PC-9 (cell line): ENCODE measurements at regions not wholly inside any gene's neighbourhood (a gene's known extent, or its start where the extent isn't known, plus 50 kb on each side); places are given as distances from the start of the nearest gene placed in this dataset.

Source experiments
- BruUV-seq: library from RNA; stranded (reverse); fragments of 400-500 nt; replicated peaks from 2 replicates; lab custom pipeline; 2021; lab: Mats Ljungman, UMichigan
- CTCF ChIA-PET: fragments of 300-600 bp; sonication (Branson Sonifier 250); formaldehyde crosslinking; loops from one replicate; lab custom pipeline; 2022; ENCODE audit warnings: antibody characterized with exemption; lab: Charles Lee
- POLR2A ChIA-PET: fragments of 300-600 bp; sonication (Branson Sonifier 250); formaldehyde crosslinking; loops from one replicate; lab custom pipeline; 2022; ENCODE audit warnings: antibody characterized with exemption; ENCODE audit not compliant: unreplicated experiment; lab: Charles Lee
- DNase-seq, 2 experiments: peaks; one replicate each; pipeline versions ENCODE4 v3.0.0 to v3.0.0-alpha.2; 2015 to 2022; ENCODE audit warnings: mixed read lengths in 1 of 2
- H2AFZ ChIP-seq: fragments of 200-600 bp; sonication (generic); 2 replicates; pipeline ENCODE4 v1.8.1; 2017; ENCODE audit warnings: antibody characterized with exemption
- H3F3A ChIP-seq: fragments of 200-600 bp; sonication (generic); 2 replicates; pipeline ENCODE4 v1.8.1; 2017; ENCODE audit warnings: antibody characterized with exemption, mild to moderate bottlenecking, low read depth; ENCODE audit not compliant: insufficient read depth
- H3K27ac ChIP-seq: fragments of 200-600 bp; sonication (generic); 2 replicates; pipeline ENCODE4 v1.6.1; 2016; ENCODE audit warnings: mixed run types
- H3K27me3 ChIP-seq: fragments of 200-600 bp; sonication (generic); 2 replicates; pipeline ENCODE4 v1.6.1; 2016; ENCODE audit warnings: low read depth, mixed run types; ENCODE audit not compliant: insufficient read depth
- H3K36me3 ChIP-seq: fragments of 200-600 bp; sonication (generic); 2 replicates; pipeline ENCODE4 v1.6.1; 2016; ENCODE audit warnings: low read depth, mixed run types
- H3K4me1 ChIP-seq: fragments of 200-600 bp; sonication (generic); replicated peaks from 2 replicates; pipeline ENCODE4 v1.6.1; 2016; ENCODE audit warnings: mixed run types; ENCODE audit not compliant: insufficient read depth
- H3K4me2 ChIP-seq: fragments of 200-600 bp; sonication (generic); 2 replicates; pipeline ENCODE4 v1.6.1; 2017; ENCODE audit warnings: mixed run types
- H3K4me3 ChIP-seq: fragments of 200-600 bp; sonication (generic); 2 replicates; pipeline ENCODE4 v1.6.1; 2016; ENCODE audit warnings: mixed run types
- H3K79me2 ChIP-seq: fragments of 200-600 bp; sonication (generic); 2 replicates; pipeline ENCODE4 v1.6.1; 2017; ENCODE audit warnings: low read depth, mixed run types
- H3K9me2 ChIP-seq: fragments of 200-600 bp; sonication (generic); 2 replicates; pipeline ENCODE4 v1.8.1; 2017; ENCODE audit warnings: mild to moderate bottlenecking; ENCODE audit not compliant: insufficient read depth
- H3K9me3 ChIP-seq: fragments of 200-600 bp; sonication (generic); 2 replicates; pipeline ENCODE4 v1.8.1; 2016; ENCODE audit warnings: low read depth; ENCODE audit not compliant: insufficient read depth
- H4K20me1 ChIP-seq: fragments of 200-600 bp; sonication (generic); 2 replicates; pipeline ENCODE4 v1.8.1; 2017; ENCODE audit not compliant: insufficient read depth
- CTCF ChIP-seq: fragments of 200-600 bp; sonication (generic); conservative IDR thresholded peaks from 2 replicates; pipeline ENCODE4 v1.6.1; 2017; ENCODE audit warnings: mixed run types, antibody characterized with exemption, mild to moderate bottlenecking, moderate library complexity
- EZH2 ChIP-seq: fragments of 200-600 bp; sonication (generic); IDR thresholded peaks from 2 replicates; pipeline ENCODE4 v1.8.0; 2017; ENCODE audit warnings: antibody characterized with exemption, low read depth
- intact Hi-C: fragments of 100-400 bp; cut with micrococcal nuclease; formaldehyde crosslinking; loops from one replicate; pipeline ENCODE4 v1.10.0; 2022; ENCODE audit not compliant: unreplicated experiment

GRCh38 chr9:13479096-13479495 is 199.6 kb upstream of the MPDZ start:
- Histone ChIP-seq H4K20me1 (no peaks in the 10 kb centered on the region), H2AFZ (no peak overlapping the region), H3K27ac (no peak overlapping the region), H3K4me3 (no peak overlapping the region), H3K79me2 (no peaks in the 10 kb centered on the region), H3K9me2 (no peaks in the 10 kb centered on the region), H3K36me3 (no peaks in the 10 kb centered on the region), H3K4me2 (no peak overlapping the region), H3K4me1 (no peaks in the 10 kb centered on the region), H3F3A (no peaks in the 10 kb centered on the region), H3K9me3 (no peaks in the 10 kb centered on the region), H3K27me3 (no peaks in the 10 kb centered on the region)
- ChIA-PET CTCF (no interaction called here), POLR2A (no interaction called here)
- intact Hi-C loops: no loop called here
- BruUV-seq: no TSS peak
- no peak for TF ChIP-seq EZH2
- TF ChIP-seq CTCF: no peak
- no peak for DNase-seq

GRCh38 chr9:13478639-13479038 is 199.1 kb upstream of the MPDZ start:
- BruUV-seq: no TSS peak
- ChIA-PET POLR2A (no interaction called here), CTCF (interaction anchor here (0.6 kb wide), 1 partner anchor 9 kb away, joined by 3 read pairs; no protein-coding TSS in a partner anchor)
- Histone ChIP-seq H3K9me2 (no peaks in the 10 kb centered on the region), H3K27me3 (no peaks in the 10 kb centered on the region), H3K4me1 (no peaks in the 10 kb centered on the region), H3K9me3 (no peaks in the 10 kb centered on the region), H3K4me3 (no peak overlapping the region), H4K20me1 (no peaks in the 10 kb centered on the region), H3K4me2 (no peak overlapping the region), H3K27ac (no peak overlapping the region), H3K79me2 (no peaks in the 10 kb centered on the region), H3F3A (no peaks in the 10 kb centered on the region), H3K36me3 (no peaks in the 10 kb centered on the region), H2AFZ (no peak overlapping the region)
- no peak for DNase-seq
- intact Hi-C loops: no loop called here
- TF ChIP-seq EZH2 (no peak), CTCF (no peak)

- POLR2A ChIA-PET: no interaction called here
- Histone ChIP-seq H3K4me3 (no peak overlapping the region), H3K4me1 (no peaks in the 10 kb centered on the region), H3K27me3 (no peaks in the 10 kb centered on the region), H4K20me1 (no peaks in the 10 kb centered on the region), H2AFZ (no peak overlapping the region), H3K36me3 (no peaks in the 10 kb centered on the region), H3K4me2 (no peak overlapping the region), H3K27ac (no peak overlapping the region), H3K79me2 (no peaks in the 10 kb centered on the region), H3K9me2 (no peaks in the 10 kb centered on the region), H3F3A (no peaks in the 10 kb centered on the region), H3K9me3 (no peaks in the 10 kb centered on the region)
- DNase-seq: no peak
- intact Hi-C loops: no loop called here
- CTCF ChIA-PET: interaction anchor here (0.6 kb wide), 1 partner anchor 8 kb away, joined by 3 read pairs; no protein-coding TSS in a partner anchor
- BruUV-seq: no TSS peak
- TF ChIP-seq EZH2 (no peak), CTCF (no peak)
Measured at GRCh38 chr9:13478160-13478559, 198.7 kb upstream of the MPDZ start.
